ENCODE measurements at regions not wholly inside any gene's neighbourhood (a gene's known extent, or its start where the extent isn't known, plus 50 kb on each side); places are given as distances from the start of the nearest gene placed in this dataset.
A peak's percentile ranks its signal among the peaks of the same experiment; 100 is the strongest.

- peak; percentile 66 for DNase-seq (ENCODE audit: low read depth)
Measured at GRCh38 chr2:133652398-133652797, 84.1 kb upstream of the NCKAP5 start.

GRCh38 chr2:133653056-133653455, 84.8 kb upstream of the NCKAP5 start:
- no peak for DNase-seq (ENCODE audit: low read depth)
- no peak for TF ChIP-seq CTCF (conservative IDR thresholded peaks at IDR 0.05; ENCODE audit: low read length)
- no peak overlapping the region for H3K4me3 ChIP-seq (ENCODE audit: low read length)

More at GRCh38 chr2:133652398-133652797, 84.1 kb upstream of the NCKAP5 start:
- no peak overlapping the region for H3K4me3 ChIP-seq (ENCODE audit: low read length)
- TF ChIP-seq CTCF (conservative IDR thresholded peaks at IDR 0.05; ENCODE audit: low read length): no peak

DNA sequence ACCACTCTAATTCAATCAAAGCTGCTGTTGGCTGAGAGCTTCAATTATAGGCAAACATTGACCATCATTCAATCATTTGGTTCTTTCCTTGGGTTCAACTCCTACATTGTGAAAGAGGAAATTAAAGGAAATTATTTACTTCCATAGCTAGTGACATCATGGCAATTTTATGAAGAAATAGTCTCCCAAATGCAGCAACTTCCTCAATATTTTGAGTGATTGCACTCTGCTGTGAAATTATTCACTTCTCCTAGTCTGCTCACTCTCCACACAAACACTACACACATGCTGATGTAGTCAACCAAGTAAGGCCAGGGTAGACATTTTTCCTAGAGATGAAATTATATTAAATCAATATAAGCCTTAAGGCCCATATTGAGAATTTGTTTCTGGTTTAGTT, 86.7 kb upstream of the NCKAP5 start:
- DNase-seq (ENCODE audit: low read depth): no peak
- TF ChIP-seq CTCF (conservative IDR thresholded peaks at IDR 0.05; ENCODE audit: low read length): no peak
- H3K4me3 ChIP-seq (ENCODE audit: low read length): no peak overlapping the region

- H3K4me3 ChIP-seq (ENCODE audit: low read length): no peak overlapping the region
- no peak for TF ChIP-seq CTCF (conservative IDR thresholded peaks at IDR 0.05; ENCODE audit: low read length)
- peak; percentile 75 for DNase-seq (ENCODE audit: low read depth)
Measured at GRCh38 chr2:133655610-133656009, 87.3 kb upstream of the NCKAP5 start.

DNA sequence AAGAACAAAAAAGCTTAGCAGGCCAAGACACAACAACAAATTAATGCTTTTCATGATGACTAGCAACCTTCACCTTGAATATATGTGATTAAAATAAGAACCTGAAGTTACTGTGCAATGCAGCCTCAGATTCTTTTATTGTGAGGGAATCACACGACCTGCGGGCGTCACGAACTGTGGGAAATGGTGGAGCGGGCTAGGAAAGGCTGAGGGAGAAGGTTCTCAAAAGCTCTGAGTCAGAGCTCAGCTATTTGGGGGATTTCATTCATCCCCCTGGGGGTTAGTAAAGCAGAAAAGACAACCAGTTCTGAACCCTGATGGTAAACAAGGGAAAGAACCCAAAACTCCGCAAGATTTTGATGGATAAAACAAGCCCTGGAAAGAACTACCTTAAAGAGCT, 89.3 kb upstream of the NCKAP5 start:
- no peak for TF ChIP-seq CTCF (conservative IDR thresholded peaks at IDR 0.05; ENCODE audit: low read length)
- H3K4me3 ChIP-seq (ENCODE audit: low read length): no peak overlapping the region
- DNase-seq (ENCODE audit: low read depth): no peak

DNA sequence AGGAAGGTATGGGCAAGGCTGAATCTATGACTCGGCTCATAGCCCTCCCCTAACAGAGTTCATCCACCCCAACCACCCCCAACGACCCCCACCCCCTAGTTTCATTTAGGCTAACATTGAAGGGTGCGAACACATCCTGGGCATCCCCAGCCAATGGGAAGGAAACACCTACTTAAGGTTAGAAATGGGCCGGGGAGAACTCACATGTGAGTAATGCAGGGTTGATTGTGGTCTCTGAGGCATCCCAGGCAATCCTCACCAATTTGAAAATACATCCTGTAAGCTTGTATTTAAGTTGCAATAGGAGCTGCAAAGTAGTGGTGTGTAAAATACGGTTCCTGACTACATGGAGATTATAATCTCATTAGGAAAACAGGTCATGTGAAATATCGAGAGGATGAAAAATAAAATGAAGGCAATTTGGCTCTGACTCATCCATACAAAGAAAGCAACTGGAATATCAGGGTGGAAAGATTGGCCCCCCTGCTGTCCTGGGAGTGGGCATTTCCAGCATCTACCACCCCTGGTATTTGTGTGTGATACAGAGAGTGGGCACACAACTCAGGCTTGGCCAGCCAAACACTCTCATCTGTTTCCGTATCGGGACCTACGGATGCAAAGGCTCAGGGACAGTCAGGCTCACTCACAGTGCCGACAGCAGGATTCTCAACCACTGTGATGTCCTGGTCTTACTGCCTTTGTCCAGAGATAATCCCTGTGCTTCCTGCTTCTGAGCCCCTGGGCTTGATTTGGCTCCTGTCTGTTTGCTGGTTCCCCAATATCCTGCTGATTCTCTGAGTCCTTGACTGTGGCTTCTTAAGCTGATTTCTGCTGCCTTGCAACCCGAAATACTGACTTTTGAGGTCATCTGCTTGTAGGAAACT, 90.0 kb upstream of the NCKAP5 start:
- no peak for TF ChIP-seq CTCF (conservative IDR thresholded peaks at IDR 0.05; ENCODE audit: low read length)
- no peak overlapping the region for H3K4me3 ChIP-seq (ENCODE audit: low read length)
- no peak for DNase-seq (ENCODE audit: low read depth)

GRCh38 chr2:133660510-133660909, 92.2 kb upstream of the NCKAP5 start:
- no peak for TF ChIP-seq CTCF (conservative IDR thresholded peaks at IDR 0.05; ENCODE audit: low read length)
- H3K4me3 ChIP-seq (ENCODE audit: low read length): no peak overlapping the region
- no peak for DNase-seq (ENCODE audit: low read depth)
